ENCODE measurements at regions not wholly inside any gene's neighbourhood (a gene's known extent, or its start where the extent isn't known, plus 50 kb on each side); places are given as distances from the start of the nearest gene placed in this dataset.

DNA sequence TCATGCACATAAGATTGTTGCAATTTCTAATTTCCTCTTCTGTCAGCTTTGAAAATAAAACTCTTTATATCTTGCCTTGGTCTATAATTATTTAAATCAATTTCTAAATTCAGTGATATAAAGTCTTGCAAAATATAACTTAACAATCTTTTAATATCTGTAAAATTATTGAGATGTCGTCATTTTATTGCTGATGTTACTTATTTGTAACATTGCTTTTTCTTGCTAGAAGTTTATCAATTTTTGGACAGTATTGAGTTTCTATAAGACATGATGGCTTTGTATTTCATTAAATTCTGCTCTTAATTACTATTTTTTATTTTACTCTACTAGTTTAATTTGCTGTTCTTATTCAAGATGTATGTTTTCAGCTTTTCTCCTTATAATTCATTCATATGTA is 1036.5 kb downstream of the TMEM182 start (continued):
- TF ChIP-seq, protein P1, sequence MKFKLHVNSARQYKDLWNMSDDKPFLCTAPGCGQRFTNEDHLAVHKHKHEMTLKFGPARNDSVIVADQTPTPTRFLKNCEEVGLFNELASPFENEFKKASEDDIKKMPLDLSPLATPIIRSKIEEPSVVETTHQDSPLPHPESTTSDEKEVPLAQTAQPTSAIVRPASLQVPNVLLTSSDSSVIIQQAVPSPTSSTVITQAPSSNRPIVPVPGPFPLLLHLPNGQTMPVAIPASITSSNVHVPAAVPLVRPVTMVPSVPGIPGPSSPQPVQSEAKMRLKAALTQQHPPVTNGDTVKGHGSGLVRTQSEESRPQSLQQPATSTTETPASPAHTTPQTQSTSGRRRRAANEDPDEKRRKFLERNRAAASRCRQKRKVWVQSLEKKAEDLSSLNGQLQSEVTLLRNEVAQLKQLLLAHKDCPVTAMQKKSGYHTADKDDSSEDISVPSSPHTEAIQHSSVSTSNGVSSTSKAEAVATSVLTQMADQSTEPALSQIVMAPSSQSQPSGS (IDR thresholded peaks at IDR 0.05; ENCODE audit: low read length): no peak

Data from H1 (cell line).